IMR-90 (cell line): ENCODE measurements at regions not wholly inside any gene's neighbourhood (a gene's known extent, or its start where the extent isn't known, plus 50 kb on each side); places are given as distances from the start of the nearest gene placed in this dataset.

Source experiments
- BHLHE40 ChIP-seq: fragments of 150-350 bp; IDR thresholded peaks from 2 replicates; pipeline ENCODE4 v1.6.1; 2016; ENCODE audit warnings: mild to moderate bottlenecking, low read depth, low read length
- CEBPB ChIP-seq: IDR thresholded peaks from 2 replicates; pipeline ENCODE4 v1.6.1; 2012; ENCODE audit warnings: low read depth, low read length, improper control_type of control experiment
- FOS ChIP-seq: fragments of 150-350 bp; IDR thresholded peaks from 2 replicates; pipeline ENCODE4 v1.6.1; 2016; ENCODE audit warnings: low read depth, low read length
- MAFK ChIP-seq: IDR thresholded peaks from 2 replicates; pipeline ENCODE4 v1.6.1; 2012; ENCODE audit warnings: low read depth, low read length, improper control_type of control experiment
- MXI1 ChIP-seq: IDR thresholded peaks from 2 replicates; pipeline ENCODE4 v1.6.1; 2012; ENCODE audit warnings: low read depth, mild to moderate bottlenecking, low read length, moderate library complexity, borderline replicate concordance
- NFE2L2 ChIP-seq: fragments of 150-350 bp; IDR thresholded peaks from 2 replicates; pipeline ENCODE4 v1.6.1; 2016; ENCODE audit warnings: low read depth, mild to moderate bottlenecking, low read length
- POLR2A ChIP-seq: IDR thresholded peaks from 2 replicates; pipeline ENCODE4 v1.6.1; 2012; ENCODE audit warnings: mild to moderate bottlenecking, low read depth, low read length
- RAD21 ChIP-seq: IDR thresholded peaks from 2 replicates; pipeline ENCODE4 v1.6.1; 2012; ENCODE audit warnings: low read length, improper control_type of control experiment
- RCOR1 ChIP-seq: IDR thresholded peaks from 2 replicates; pipeline ENCODE4 v1.6.1; 2012; ENCODE audit warnings: mild to moderate bottlenecking, low read length, improper control_type of control experiment; ENCODE audit not compliant: insufficient replicate concordance
- SMC3 ChIP-seq: fragments of 150-350 bp; IDR thresholded peaks from 2 replicates; pipeline ENCODE4 v1.6.1; 2016; ENCODE audit warnings: low read depth, mild to moderate bottlenecking, antibody characterized with exemption, low read length, moderate library complexity
- TF ChIP-seq, protein P1 (sequence below): conservative IDR thresholded peaks from 2 replicates; pipeline ENCODE4 v1.5.1; 2012; ENCODE audit warnings: mild to moderate bottlenecking, low read depth, low read length, improper control_type of control experiment
- TF ChIP-seq, protein P2 (sequence below): fragments of 150-350 bp; IDR thresholded peaks from 2 replicates; pipeline ENCODE4 v1.6.1; 2017; ENCODE audit warnings: mild to moderate bottlenecking, antibody characterized with exemption, low read length, low read depth

DNA sequence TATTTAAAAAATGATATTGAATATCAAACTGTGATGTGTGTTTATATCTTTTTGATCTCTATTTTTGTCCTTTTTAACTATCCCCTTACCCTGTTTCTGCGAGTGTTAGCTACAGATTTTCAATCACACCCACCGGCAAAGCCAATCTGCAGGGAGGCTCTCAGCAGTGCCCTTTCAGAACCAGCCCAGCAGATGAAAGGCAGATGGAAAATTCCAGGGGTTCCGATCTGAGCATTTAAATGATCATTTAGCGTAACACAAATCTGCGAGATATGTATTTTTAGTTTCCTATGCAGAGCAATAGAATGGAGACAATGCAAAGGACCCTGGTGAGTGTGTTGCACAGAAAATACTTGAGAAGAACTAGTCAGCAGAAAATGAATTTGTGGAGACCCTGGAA, 2170.5 kb upstream of the PIK3C3 start:
- TF ChIP-seq POLR2A (no peak), CEBPB (no peak), MXI1 (no peak), MAFK (no peak), BHLHE40 (no peak), RCOR1 (no peak), RAD21 (no peak), FOS (no peak), NFE2L2 (no peak), SMC3 (no peak)
- TF ChIP-seq, protein P1, sequence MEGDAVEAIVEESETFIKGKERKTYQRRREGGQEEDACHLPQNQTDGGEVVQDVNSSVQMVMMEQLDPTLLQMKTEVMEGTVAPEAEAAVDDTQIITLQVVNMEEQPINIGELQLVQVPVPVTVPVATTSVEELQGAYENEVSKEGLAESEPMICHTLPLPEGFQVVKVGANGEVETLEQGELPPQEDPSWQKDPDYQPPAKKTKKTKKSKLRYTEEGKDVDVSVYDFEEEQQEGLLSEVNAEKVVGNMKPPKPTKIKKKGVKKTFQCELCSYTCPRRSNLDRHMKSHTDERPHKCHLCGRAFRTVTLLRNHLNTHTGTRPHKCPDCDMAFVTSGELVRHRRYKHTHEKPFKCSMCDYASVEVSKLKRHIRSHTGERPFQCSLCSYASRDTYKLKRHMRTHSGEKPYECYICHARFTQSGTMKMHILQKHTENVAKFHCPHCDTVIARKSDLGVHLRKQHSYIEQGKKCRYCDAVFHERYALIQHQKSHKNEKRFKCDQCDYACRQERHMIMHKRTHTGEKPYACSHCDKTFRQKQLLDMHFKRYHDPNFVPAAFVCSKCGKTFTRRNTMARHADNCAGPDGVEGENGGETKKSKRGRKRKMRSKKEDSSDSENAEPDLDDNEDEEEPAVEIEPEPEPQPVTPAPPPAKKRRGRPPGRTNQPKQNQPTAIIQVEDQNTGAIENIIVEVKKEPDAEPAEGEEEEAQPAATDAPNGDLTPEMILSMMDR: no peak
- TF ChIP-seq, protein P2, sequence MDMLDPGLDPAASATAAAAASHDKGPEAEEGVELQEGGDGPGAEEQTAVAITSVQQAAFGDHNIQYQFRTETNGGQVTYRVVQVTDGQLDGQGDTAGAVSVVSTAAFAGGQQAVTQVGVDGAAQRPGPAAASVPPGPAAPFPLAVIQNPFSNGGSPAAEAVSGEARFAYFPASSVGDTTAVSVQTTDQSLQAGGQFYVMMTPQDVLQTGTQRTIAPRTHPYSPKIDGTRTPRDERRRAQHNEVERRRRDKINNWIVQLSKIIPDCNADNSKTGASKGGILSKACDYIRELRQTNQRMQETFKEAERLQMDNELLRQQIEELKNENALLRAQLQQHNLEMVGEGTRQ: no peak
